Lower leg skin (tissue), 3 donors: ENCODE measurements at regions not wholly inside any gene's neighbourhood (a gene's known extent, or its start where the extent isn't known, plus 50 kb on each side); places are given as distances from the start of the nearest gene placed in this dataset.

Experiments
- CTCF ChIP-seq, 3 donors: fragments of 450-650 bp; IDR thresholded peaks; one replicate each; pipeline ENCODE4 v1.5.1; 2016; ENCODE audit warnings: antibody characterized with exemption in 3 of 3, mild to moderate bottlenecking in 3 of 3, moderate library complexity in 2 of 3
- POLR2A ChIP-seq, 2 donors: fragments of 450-650 bp; IDR thresholded peaks; one replicate each; pipeline ENCODE4 v1.6.1; 2016 to 2017; ENCODE audit warnings: antibody characterized with exemption in 2 of 2, mild to moderate bottlenecking in 1 of 2, moderate library complexity in 1 of 2

GRCh38 chr22:27655582-27656185, 145.9 kb downstream of the MN1 start:
- no peak for TF ChIP-seq POLR2A (IDR thresholded peaks at IDR 0.05)
- peak in 1 of 3 donors; percentile 18 for TF ChIP-seq CTCF (IDR thresholded peaks at IDR 0.05)
